GM19438 (cell line): ENCODE measurements at regions not wholly inside any gene's neighbourhood (a gene's known extent, or its start where the extent isn't known, plus 50 kb on each side); places are given as distances from the start of the nearest gene placed in this dataset.

Experiments used
- ATAC-seq: cut with Tn5 transposase; IDR thresholded peaks from one replicate; pipeline ENCODE4 v1.9.1; 2021; ENCODE audit warnings: low read depth; ENCODE audit not compliant: unreplicated experiment

- no peak for ATAC-seq
These were observed 374.9 kb upstream of the IRX4 start for GRCh38 chr5:2257326-2258244.

- ATAC-seq = no peak
These were observed 374.1 kb upstream of the IRX4 start for GRCh38 chr5:2256691-2257280.

GRCh38 chr5:2255915-2256690 lies 373.4 kb upstream of the IRX4 start:
- ATAC-seq = no peak

GRCh38 chr5:2254880-2255750 lies 372.4 kb upstream of the IRX4 start:
- no peak for ATAC-seq

- ATAC-seq = no peak
These were observed 371.7 kb upstream of the IRX4 start for GRCh38 chr5:2254406-2254805.

- no peak for ATAC-seq
These were observed 370.6 kb upstream of the IRX4 start for GRCh38 chr5:2253040-2253975.

GRCh38 chr5:2251751-2252150 lies 369.0 kb upstream of the IRX4 start:
- no peak for ATAC-seq

GRCh38 chr5:2251298-2251697 lies 368.6 kb upstream of the IRX4 start:
- no peak for ATAC-seq

- no peak for ATAC-seq
These were observed 367.7 kb upstream of the IRX4 start for GRCh38 chr5:2250365-2250950.

- no peak for ATAC-seq
These were observed 366.7 kb upstream of the IRX4 start for GRCh38 chr5:2249442-2249841.

- ATAC-seq = no peak
These were observed 366.3 kb upstream of the IRX4 start for GRCh38 chr5:2249026-2249425.

GRCh38 chr5:2242539-2242938 lies 359.8 kb upstream of the IRX4 start:
- no peak for ATAC-seq

GRCh38 chr5:2241842-2242241 lies 359.1 kb upstream of the IRX4 start:
- ATAC-seq = no peak

- ATAC-seq = no peak
These were observed 357.6 kb upstream of the IRX4 start for GRCh38 chr5:2240118-2240904.

- no peak for ATAC-seq
These were observed 356.6 kb upstream of the IRX4 start for GRCh38 chr5:2239201-2239910.

- no peak for ATAC-seq
These were observed 356.0 kb upstream of the IRX4 start for GRCh38 chr5:2238732-2239131.

- ATAC-seq = no peak
These were observed 344.7 kb upstream of the IRX4 start for GRCh38 chr5:2227433-2227832.

- ATAC-seq = no peak
These were observed 342.0 kb upstream of the IRX4 start for GRCh38 chr5:2224689-2225088.
